ENCODE measurements at regions not wholly inside any gene's neighbourhood (a gene's known extent, or its start where the extent isn't known, plus 50 kb on each side); places are given as distances from the start of the nearest gene placed in this dataset.

GRCh38 chr2:220221992-220222391, 594.6 kb downstream of the SLC4A3 start:
- peaks cover 0 to 1% of the 10 kb centered on the region in 2 donors for H3K4me1 ChIP-seq (ENCODE audit: control insufficient read depth in 2 of 2, insufficient read depth in 1 of 2, low read depth in 1 of 2, low read length in 2 of 2)

GRCh38 chr2:220224691-220225543, 597.5 kb downstream of the SLC4A3 start:
- Histone ChIP-seq H2AK5ac (ENCODE audit: low read depth, low read length) (no peak overlapping the region), H3K9ac (ENCODE audit: low read depth, low read length, poor library complexity) (no peak overlapping the region), H3K4me3 (ENCODE audit: low read length in 2 of 2) (no peak overlapping the region), H3K18ac (ENCODE audit: low read length) (peak overlapping the region; percentile 76), H2BK120ac (ENCODE audit: low read depth, low read length) (no peak overlapping the region), H2BK15ac (ENCODE audit: low read length) (no peak overlapping the region), H3K14ac (ENCODE audit: low read length) (no peak overlapping the region), H3K4ac (ENCODE audit: low read length) (no peak overlapping the region), H2BK12ac (ENCODE audit: low read length) (no peak overlapping the region), H4K8ac (ENCODE audit: low read depth, low read length) (no peak overlapping the region), H3K9me3 (replicated peaks in 1 of 2; ENCODE audit: control insufficient read depth in 2 of 2, insufficient read depth in 1 of 2, low read depth in 1 of 2, low read length in 2 of 2) (peaks cover 0 to 1% of the 10 kb centered on the region in 2 donors), H2AFZ (ENCODE audit: low read length) (no peak overlapping the region), H2BK5ac (ENCODE audit: low read length) (no peak overlapping the region), H3K79me1 (ENCODE audit: low read depth, low read length) (no peaks in the 10 kb centered on the region), H3K23ac (ENCODE audit: low read depth, low read length, poor library complexity) (no peak overlapping the region), H3K27me3 (ENCODE audit: control insufficient read depth in 3 of 3, insufficient read depth in 3 of 3, low read depth in 1 of 3, low read length in 3 of 3) (no peaks in the 10 kb centered on the region), H3K4me2 (ENCODE audit: insufficient read depth, low read length, poor library complexity, severe bottlenecking) (no peak overlapping the region), H4K91ac (ENCODE audit: low read depth, low read length, poor library complexity) (no peak overlapping the region), H3K27ac (replicated peaks; ENCODE audit: low read length) (no peak overlapping the region), H3K4me1 (ENCODE audit: control insufficient read depth in 2 of 2, insufficient read depth in 1 of 2, low read depth in 1 of 2, low read length in 2 of 2) (peaks cover 0 to 1% of the 10 kb centered on the region in 2 donors), H3K36me3 (replicated peaks in 1 of 2; ENCODE audit: control insufficient read depth in 2 of 2, insufficient read depth in 2 of 2, low read length in 2 of 2) (no peaks in the 10 kb centered on the region)
- no peak for DNase-seq (ENCODE audit: low spot score)
- no CpG with 5 or more reads among the region's 4 CpGs for WGBS, 2 donors (ENCODE audit: extremely low coverage in 2 of 2, insufficient read length in 2 of 2, insufficient replicate concordance in 1 of 2)

More at GRCh38 chr2:220221992-220222391, 594.6 kb downstream of the SLC4A3 start:
- Histone ChIP-seq H3K27ac (replicated peaks; ENCODE audit: low read length) (no peak overlapping the region), H2BK12ac (ENCODE audit: low read length) (no peak overlapping the region), H3K9ac (ENCODE audit: low read depth, low read length, poor library complexity) (no peak overlapping the region), H3K4me2 (ENCODE audit: insufficient read depth, low read length, poor library complexity, severe bottlenecking) (no peak overlapping the region), H3K9me3 (replicated peaks in 1 of 2; ENCODE audit: control insufficient read depth in 2 of 2, insufficient read depth in 1 of 2, low read depth in 1 of 2, low read length in 2 of 2) (no peaks in the 10 kb centered on the region), H4K8ac (ENCODE audit: low read depth, low read length) (no peak overlapping the region), H3K36me3 (replicated peaks in 1 of 2; ENCODE audit: control insufficient read depth in 2 of 2, insufficient read depth in 2 of 2, low read length in 2 of 2) (no peaks in the 10 kb centered on the region), H3K27me3 (ENCODE audit: control insufficient read depth in 3 of 3, insufficient read depth in 3 of 3, low read depth in 1 of 3, low read length in 3 of 3) (no peaks in the 10 kb centered on the region), H4K91ac (ENCODE audit: low read depth, low read length, poor library complexity) (no peak overlapping the region), H2AK5ac (ENCODE audit: low read depth, low read length) (no peak overlapping the region), H2BK15ac (ENCODE audit: low read length) (no peak overlapping the region), H3K18ac (ENCODE audit: low read length) (no peak overlapping the region), H3K4me3 (ENCODE audit: low read length in 2 of 2) (no peak overlapping the region), H3K14ac (ENCODE audit: low read length) (no peak overlapping the region), H2BK5ac (ENCODE audit: low read length) (no peak overlapping the region), H3K4ac (ENCODE audit: low read length) (no peak overlapping the region), H3K79me1 (ENCODE audit: low read depth, low read length) (no peaks in the 10 kb centered on the region), H3K23ac (ENCODE audit: low read depth, low read length, poor library complexity) (no peak overlapping the region), H2BK120ac (ENCODE audit: low read depth, low read length) (no peak overlapping the region), H2AFZ (ENCODE audit: low read length) (no peak overlapping the region)
- WGBS, 2 donors (ENCODE audit: extremely low coverage in 2 of 2, insufficient read length in 2 of 2, insufficient replicate concordance in 1 of 2) = no CpG with 5 or more reads among the region's 5 CpGs
- no peak for DNase-seq (ENCODE audit: low spot score)

GRCh38 chr2:220226076-220226475, 598.6 kb downstream of the SLC4A3 start:
- Histone ChIP-seq H4K8ac (ENCODE audit: low read depth, low read length) (no peak overlapping the region), H2BK5ac (ENCODE audit: low read length) (no peak overlapping the region), H3K4ac (ENCODE audit: low read length) (no peak overlapping the region), H2BK120ac (ENCODE audit: low read depth, low read length) (no peak overlapping the region), H3K4me2 (ENCODE audit: insufficient read depth, low read length, poor library complexity, severe bottlenecking) (no peak overlapping the region), H2AK5ac (ENCODE audit: low read depth, low read length) (no peak overlapping the region), H3K14ac (ENCODE audit: low read length) (no peak overlapping the region), H3K27ac (replicated peaks; ENCODE audit: low read length) (no peak overlapping the region), H4K91ac (ENCODE audit: low read depth, low read length, poor library complexity) (no peak overlapping the region), H2BK12ac (ENCODE audit: low read length) (no peak overlapping the region), H3K9ac (ENCODE audit: low read depth, low read length, poor library complexity) (no peak overlapping the region), H3K9me3 (replicated peaks in 1 of 2; ENCODE audit: control insufficient read depth in 2 of 2, insufficient read depth in 1 of 2, low read depth in 1 of 2, low read length in 2 of 2) (peaks cover 0 to 1% of the 10 kb centered on the region in 2 donors), H3K4me3 (ENCODE audit: low read length in 2 of 2) (no peak overlapping the region), H2BK15ac (ENCODE audit: low read length) (no peak overlapping the region), H3K23ac (ENCODE audit: low read depth, low read length, poor library complexity) (no peak overlapping the region), H3K36me3 (replicated peaks in 1 of 2; ENCODE audit: control insufficient read depth in 2 of 2, insufficient read depth in 2 of 2, low read length in 2 of 2) (no peaks in the 10 kb centered on the region), H3K27me3 (ENCODE audit: control insufficient read depth in 3 of 3, insufficient read depth in 3 of 3, low read depth in 1 of 3, low read length in 3 of 3) (no peaks in the 10 kb centered on the region), H2AFZ (ENCODE audit: low read length) (no peak overlapping the region), H3K18ac (ENCODE audit: low read length) (no peak overlapping the region), H3K4me1 (ENCODE audit: control insufficient read depth in 2 of 2, insufficient read depth in 1 of 2, low read depth in 1 of 2, low read length in 2 of 2) (peaks cover 0 to 1% of the 10 kb centered on the region in 2 donors), H3K79me1 (ENCODE audit: low read depth, low read length) (no peaks in the 10 kb centered on the region)
- no CpG with 5 or more reads among the region's 2 CpGs for WGBS, 2 donors (ENCODE audit: extremely low coverage in 2 of 2, insufficient read length in 2 of 2, insufficient replicate concordance in 1 of 2)
- no peak for DNase-seq (ENCODE audit: low spot score)

GRCh38 chr2:220226546-220226945, 599.1 kb downstream of the SLC4A3 start:
- no peaks in the 10 kb centered on the region for H3K27me3 ChIP-seq (ENCODE audit: control insufficient read depth in 3 of 3, insufficient read depth in 3 of 3, low read depth in 1 of 3, low read length in 3 of 3)
- no peaks in the 10 kb centered on the region for H3K36me3 ChIP-seq (replicated peaks in 1 of 2; ENCODE audit: control insufficient read depth in 2 of 2, insufficient read depth in 2 of 2, low read length in 2 of 2)
- no peak overlapping the region for H3K4me2 ChIP-seq (ENCODE audit: insufficient read depth, low read length, poor library complexity, severe bottlenecking)
- H3K9ac ChIP-seq (ENCODE audit: low read depth, low read length, poor library complexity) = no peak overlapping the region
- no CpG with 5 or more reads among the region's 1 CpG for WGBS, 2 donors (ENCODE audit: extremely low coverage in 2 of 2, insufficient read length in 2 of 2, insufficient replicate concordance in 1 of 2)
- H3K9me3 ChIP-seq (replicated peaks in 1 of 2; ENCODE audit: control insufficient read depth in 2 of 2, insufficient read depth in 1 of 2, low read depth in 1 of 2, low read length in 2 of 2) = peaks cover 0 to 1% of the 10 kb centered on the region in 2 donors
- no peak overlapping the region for H3K27ac ChIP-seq (replicated peaks; ENCODE audit: low read length)
- no peak overlapping the region for H3K4me3 ChIP-seq (ENCODE audit: low read length in 2 of 2)
- no peak overlapping the region for H2BK15ac ChIP-seq (ENCODE audit: low read length)
- peaks cover 0 to 1% of the 10 kb centered on the region in 2 donors for H3K4me1 ChIP-seq (ENCODE audit: control insufficient read depth in 2 of 2, insufficient read depth in 1 of 2, low read depth in 1 of 2, low read length in 2 of 2)
- H2AFZ ChIP-seq (ENCODE audit: low read length) = no peak overlapping the region
- H3K18ac ChIP-seq (ENCODE audit: low read length) = no peak overlapping the region
- no peak overlapping the region for H4K91ac ChIP-seq (ENCODE audit: low read depth, low read length, poor library complexity)
- no peak overlapping the region for H4K8ac ChIP-seq (ENCODE audit: low read depth, low read length)
- H3K79me1 ChIP-seq (ENCODE audit: low read depth, low read length) = no peaks in the 10 kb centered on the region
- H3K4ac ChIP-seq (ENCODE audit: low read length) = no peak overlapping the region
- H2BK5ac ChIP-seq (ENCODE audit: low read length) = no peak overlapping the region
- H2AK5ac ChIP-seq (ENCODE audit: low read depth, low read length) = no peak overlapping the region
- no peak overlapping the region for H3K14ac ChIP-seq (ENCODE audit: low read length)
- DNase-seq (ENCODE audit: low spot score) = no peak
- no peak overlapping the region for H2BK120ac ChIP-seq (ENCODE audit: low read depth, low read length)
- no peak overlapping the region for H3K23ac ChIP-seq (ENCODE audit: low read depth, low read length, poor library complexity)
- no peak overlapping the region for H2BK12ac ChIP-seq (ENCODE audit: low read length)

Data from neuronal stem cell (in vitro differentiated cells).